HG03521 (cell line): ENCODE measurements at regions not wholly inside any gene's neighbourhood (a gene's known extent, or its start where the extent isn't known, plus 50 kb on each side); places are given as distances from the start of the nearest gene placed in this dataset.
"Not testable (repeated sequence)": the region's sequence is repeated elsewhere in the genome, so short reads cannot be mapped to it uniquely, and the experiment has no call there.

ENCODE experiments used
- ATAC-seq: cut with Tn5 transposase; IDR thresholded peaks from one replicate; pipeline ENCODE4 v1.9.1; 2021; ENCODE audit warnings: mild to moderate bottlenecking, moderate library complexity; ENCODE audit not compliant: unreplicated experiment

GRCh38 chr5:160479220-160479619 is 57.6 kb downstream of the PTTG1 start:
- ATAC-seq = no peak

GRCh38 chr5:160479926-160480325 is 58.3 kb downstream of the PTTG1 start:
- no peak for ATAC-seq

- no peak for ATAC-seq
Observed at GRCh38 chr5:160480652-160481051, 59.0 kb downstream of the PTTG1 start.

GRCh38 chr5:160484678-160485077 is 63.0 kb downstream of the PTTG1 start:
- no peak for ATAC-seq

GRCh38 chr5:160485364-160485969 is 63.8 kb downstream of the PTTG1 start:
- ATAC-seq = no peak

- peak; percentile 70 for ATAC-seq
Observed at GRCh38 chr5:160486573-160486972, 64.9 kb downstream of the PTTG1 start.

GRCh38 chr5:160488394-160489325 is 67.0 kb downstream of the PTTG1 start:
- no peak for ATAC-seq

- ATAC-seq = no peak
Observed at GRCh38 chr5:160491438-160491837, 69.8 kb downstream of the PTTG1 start.

GRCh38 chr5:160492565-160492964 is 70.9 kb downstream of the PTTG1 start:
- ATAC-seq = no peak

- no peak for ATAC-seq
Observed at GRCh38 chr5:160493806-160494338, 72.2 kb downstream of the PTTG1 start.

- no peak for ATAC-seq
Observed at GRCh38 chr5:160494451-160494850, 72.8 kb downstream of the PTTG1 start.

GRCh38 chr5:160496334-160496733 is 74.7 kb downstream of the PTTG1 start:
- ATAC-seq = no peak

- no peak for ATAC-seq
Observed at GRCh38 chr5:160496784-160497183, 75.1 kb downstream of the PTTG1 start.

- no peak for ATAC-seq
Observed at GRCh38 chr5:160497878-160498277, 76.2 kb downstream of the PTTG1 start.

GRCh38 chr5:160498441-160499043 is 76.9 kb downstream of the PTTG1 start:
- ATAC-seq = not testable (repeated sequence)

- ATAC-seq = no peak
Observed at GRCh38 chr5:160500786-160501779, 79.4 kb downstream of the PTTG1 start.

- ATAC-seq = no peak
Observed at GRCh38 chr5:160504906-160505305, 83.3 kb downstream of the PTTG1 start.

- peak; percentile 87 for ATAC-seq
Observed at GRCh38 chr5:160506006-160507004, 84.7 kb downstream of the PTTG1 start.

- ATAC-seq = no peak
Observed at GRCh38 chr5:160507221-160507721, 85.6 kb downstream of the PTTG1 start.
